22Rv1 (cell line): ENCODE measurements at regions not wholly inside any gene's neighbourhood (a gene's known extent, or its start where the extent isn't known, plus 50 kb on each side); places are given as distances from the start of the nearest gene placed in this dataset.

ENCODE experiments used
- CTCF ChIP-seq: fragments of 450-650 bp; IDR thresholded peaks from 2 replicates; pipeline ENCODE4 v1.5.1; 2017; ENCODE audit warnings: mild to moderate bottlenecking
- ZFX ChIP-seq: fragments of 450-650 bp; IDR thresholded peaks from 2 replicates; pipeline ENCODE4 v1.6.1; 2017; ENCODE audit warnings: antibody characterized with exemption, borderline replicate concordance

DNA sequence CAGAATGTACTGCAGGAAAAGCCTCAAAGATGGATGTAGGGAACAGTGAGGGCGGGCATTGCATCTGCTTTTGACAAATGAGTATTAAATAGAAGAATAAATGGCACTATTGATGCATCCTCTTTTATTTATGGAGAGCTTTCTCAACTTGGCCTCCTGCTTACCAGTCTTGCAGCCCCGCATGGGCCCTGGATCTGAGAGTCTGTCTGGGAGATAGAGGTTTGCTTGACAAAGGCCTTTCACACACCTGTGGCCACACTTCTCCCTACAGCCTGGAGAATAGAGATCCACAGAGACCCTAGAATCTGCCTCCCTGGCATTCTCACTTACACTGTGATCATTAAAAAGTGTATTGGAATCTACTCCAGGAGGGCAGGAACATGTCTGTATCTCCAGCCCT is 203.8 kb upstream of the CDH4 start:
- TF ChIP-seq CTCF (no peak), ZFX (no peak)
